ENCODE measurements at regions not wholly inside any gene's neighbourhood (a gene's known extent, or its start where the extent isn't known, plus 50 kb on each side); places are given as distances from the start of the nearest gene placed in this dataset.

DNA sequence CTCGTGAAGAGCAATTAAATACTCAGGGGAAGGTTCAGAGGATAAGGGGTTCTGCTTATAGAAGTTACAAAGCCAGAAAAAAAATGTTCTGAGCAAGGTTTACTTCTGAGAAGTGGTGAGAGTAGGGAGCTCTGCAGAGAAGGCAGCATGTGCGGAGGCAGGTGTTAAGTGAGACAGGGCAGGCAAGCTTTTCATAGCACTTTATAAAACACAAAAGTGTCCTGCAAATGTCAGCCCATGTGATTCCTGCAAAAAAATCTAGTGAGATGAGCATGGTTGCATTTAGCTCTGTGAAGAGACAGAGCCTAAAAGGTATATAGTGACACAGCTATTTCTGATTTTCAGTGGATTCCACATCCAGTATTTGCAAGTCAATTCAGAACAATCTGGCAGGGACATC is 223.8 kb upstream of the SYT4 start:
- no peak for ATAC-seq
- H3K9me3 ChIP-seq (ENCODE audit: control insufficient read depth, low read length, poor library complexity, severe bottlenecking) = no peaks in the 10 kb centered on the region
- Mint-ChIP-seq H3K27ac (no peak overlapping the region), H3K27me3 (no peaks in the 10 kb centered on the region), H3K36me3 (ENCODE audit: low read depth) (no peaks in the 10 kb centered on the region), H3K4me3 (no peak overlapping the region), H3K4me1 (no peaks in the 10 kb centered on the region)
- DNase-seq = no peak

DNA sequence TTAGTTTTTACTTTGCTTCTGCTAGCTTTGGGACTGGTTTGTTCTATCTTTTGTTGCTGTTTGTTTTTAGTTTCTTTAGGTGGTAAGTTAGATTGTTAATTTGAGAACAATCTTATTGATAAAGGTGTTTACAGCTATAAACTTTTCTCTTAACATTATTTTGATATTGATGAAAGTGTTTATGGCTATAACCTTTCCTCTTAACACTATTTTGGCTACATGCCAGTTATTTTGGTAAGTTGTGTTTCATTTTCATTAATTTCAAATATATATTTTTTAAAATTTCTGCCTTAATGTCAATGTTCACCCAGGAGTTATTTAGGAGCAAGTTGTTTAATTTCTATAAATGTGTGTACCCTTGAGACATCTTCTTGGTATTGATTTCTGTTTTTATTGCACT is 229.6 kb upstream of the SYT4 start:
- no peak overlapping the region for H3K27ac Mint-ChIP-seq
- DNase-seq (no peak), ATAC-seq (no peak)
- H3K4me3 Mint-ChIP-seq = no peak overlapping the region
- no peaks in the 10 kb centered on the region for H3K36me3 Mint-ChIP-seq (ENCODE audit: low read depth)
- H3K27me3 Mint-ChIP-seq = no peaks in the 10 kb centered on the region
- no peaks in the 10 kb centered on the region for H3K4me1 Mint-ChIP-seq
- H3K9me3 ChIP-seq (ENCODE audit: control insufficient read depth, low read length, poor library complexity, severe bottlenecking) = peaks cover 3% of the 10 kb centered on the region

DNA sequence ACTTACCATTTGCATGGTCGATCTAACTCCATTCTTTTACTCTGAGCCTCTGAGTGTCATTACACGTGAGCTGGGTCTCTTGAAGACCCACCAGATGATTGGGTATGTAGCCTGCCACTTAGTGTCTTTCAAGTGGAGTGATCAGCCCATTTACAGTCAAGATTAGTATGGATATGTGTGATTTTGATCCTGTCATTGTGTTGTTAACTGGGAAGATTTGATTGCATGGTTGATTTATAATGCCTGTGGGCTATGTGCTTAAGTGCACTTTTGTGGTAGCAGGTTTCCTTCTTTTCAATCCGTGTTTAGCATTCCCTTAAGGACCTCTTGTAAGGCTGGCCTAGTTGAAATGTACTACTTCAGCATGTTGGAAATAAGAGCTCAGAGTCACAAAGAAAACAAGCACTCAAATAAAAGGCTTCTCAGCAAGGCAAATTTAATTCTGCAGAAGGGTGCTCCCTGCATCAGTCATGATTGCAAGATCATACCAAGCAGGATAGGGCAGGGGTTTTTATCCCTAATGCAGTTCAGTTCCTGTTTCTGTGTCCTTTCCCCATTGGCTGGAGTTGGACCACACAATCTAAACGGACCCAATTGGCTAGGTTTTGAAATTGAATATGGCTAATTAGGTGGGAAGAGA is 230.7 kb upstream of the SYT4 start:
- peaks cover 3% of the 10 kb centered on the region for H3K9me3 ChIP-seq (ENCODE audit: control insufficient read depth, low read length, poor library complexity, severe bottlenecking)
- Mint-ChIP-seq H3K27me3 (no peaks in the 10 kb centered on the region), H3K4me1 (no peaks in the 10 kb centered on the region), H3K36me3 (ENCODE audit: low read depth) (no peaks in the 10 kb centered on the region), H3K27ac (no peak overlapping the region), H3K4me3 (no peak overlapping the region)
- no peak for ATAC-seq
- DNase-seq = no peak

DNA sequence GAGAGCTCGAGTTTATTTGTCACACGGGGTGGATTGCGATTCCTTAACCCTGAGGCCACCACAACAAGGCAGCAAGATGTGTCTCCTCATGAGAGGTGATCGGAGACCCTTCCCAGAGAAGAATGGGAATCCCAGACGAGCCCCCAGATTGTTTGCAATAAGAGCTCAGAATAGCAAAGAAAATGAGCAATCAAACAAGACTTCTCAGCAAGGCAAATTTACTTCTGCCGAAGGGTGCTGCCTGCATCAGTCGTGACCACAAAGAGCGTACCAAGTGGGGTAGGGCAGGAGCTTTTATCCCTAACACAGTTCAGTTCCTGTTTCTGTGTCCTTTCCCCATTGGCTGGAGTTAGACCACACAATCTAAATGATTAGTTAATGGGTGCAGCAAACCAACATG is 237.5 kb upstream of the SYT4 start:
- Mint-ChIP-seq H3K27me3 (no peaks in the 10 kb centered on the region), H3K36me3 (ENCODE audit: low read depth) (no peaks in the 10 kb centered on the region), H3K4me3 (no peak overlapping the region), H3K4me1 (no peaks in the 10 kb centered on the region), H3K27ac (no peak overlapping the region)
- no peaks in the 10 kb centered on the region for H3K9me3 ChIP-seq (ENCODE audit: control insufficient read depth, low read length, poor library complexity, severe bottlenecking)
- ATAC-seq (no peak), DNase-seq (no peak)

GRCh38 chr18:43515481-43515880 is 238.2 kb upstream of the SYT4 start:
- DNase-seq (no peak), ATAC-seq (no peak)
- Mint-ChIP-seq H3K36me3 (ENCODE audit: low read depth) (no peaks in the 10 kb centered on the region), H3K27me3 (no peaks in the 10 kb centered on the region), H3K4me3 (no peak overlapping the region), H3K27ac (no peak overlapping the region), H3K4me1 (no peaks in the 10 kb centered on the region)
- no peaks in the 10 kb centered on the region for H3K9me3 ChIP-seq (ENCODE audit: control insufficient read depth, low read length, poor library complexity, severe bottlenecking)

DNA sequence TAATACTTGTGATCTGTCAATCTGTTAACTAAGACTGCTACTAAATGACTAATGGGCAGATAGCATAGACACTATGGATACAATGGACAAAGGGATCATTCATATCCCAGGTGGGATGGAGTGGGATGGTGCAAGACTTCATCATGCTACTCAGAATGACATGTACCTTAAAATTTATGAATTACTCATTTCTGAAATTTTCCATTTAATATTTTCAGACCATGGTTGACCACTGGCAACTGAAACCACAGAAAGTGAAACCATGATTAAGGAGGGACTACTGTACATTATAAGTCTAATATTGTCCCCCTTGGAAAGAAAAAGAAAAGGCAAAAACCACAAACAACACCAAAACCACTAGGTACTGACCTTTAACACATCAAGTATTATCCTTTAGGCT is 247.0 kb upstream of the SYT4 start:
- Mint-ChIP-seq H3K27ac (no peak overlapping the region), H3K4me1 (no peaks in the 10 kb centered on the region), H3K4me3 (no peak overlapping the region), H3K27me3 (no peaks in the 10 kb centered on the region), H3K36me3 (ENCODE audit: low read depth) (no peaks in the 10 kb centered on the region)
- DNase-seq (no peak), ATAC-seq (no peak)
- no peaks in the 10 kb centered on the region for H3K9me3 ChIP-seq (ENCODE audit: control insufficient read depth, low read length, poor library complexity, severe bottlenecking)

DNA sequence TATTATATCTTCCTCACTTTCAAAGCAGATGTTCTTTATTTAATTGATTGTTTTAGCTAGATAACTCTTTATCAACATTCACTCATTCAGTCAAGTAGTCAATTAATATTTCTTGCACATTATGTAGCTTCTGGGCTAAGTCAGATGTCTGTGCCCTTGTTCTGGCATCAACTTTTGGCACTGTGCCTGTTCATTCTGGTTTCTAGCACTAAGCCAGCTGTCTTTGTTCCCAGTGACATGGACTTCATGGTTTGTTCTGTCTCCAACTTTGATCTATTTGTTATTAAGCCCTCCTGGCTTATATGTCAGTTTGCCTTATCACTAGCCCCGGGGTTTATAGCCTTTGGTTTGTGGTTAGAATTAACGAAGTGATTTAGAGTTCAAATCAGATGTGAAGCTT is 247.9 kb upstream of the SYT4 start:
- H3K4me3 Mint-ChIP-seq = no peak overlapping the region
- H3K9me3 ChIP-seq (ENCODE audit: control insufficient read depth, low read length, poor library complexity, severe bottlenecking) = no peaks in the 10 kb centered on the region
- ATAC-seq (no peak), DNase-seq (no peak)
- H3K27me3 Mint-ChIP-seq = no peaks in the 10 kb centered on the region
- no peaks in the 10 kb centered on the region for H3K36me3 Mint-ChIP-seq (ENCODE audit: low read depth)
- H3K4me1 Mint-ChIP-seq = no peaks in the 10 kb centered on the region
- H3K27ac Mint-ChIP-seq = no peak overlapping the region

- no peak for DNase-seq
- no peak for ATAC-seq
- no peaks in the 10 kb centered on the region for H3K36me3 Mint-ChIP-seq (ENCODE audit: low read depth)
- H3K4me1 Mint-ChIP-seq = no peaks in the 10 kb centered on the region
- H3K27ac Mint-ChIP-seq = no peak overlapping the region
- no peaks in the 10 kb centered on the region for H3K27me3 Mint-ChIP-seq
- no peaks in the 10 kb centered on the region for H3K9me3 ChIP-seq (ENCODE audit: control insufficient read depth, low read length, poor library complexity, severe bottlenecking)
- H3K4me3 Mint-ChIP-seq = no peak overlapping the region
Observed at GRCh38 chr18:43526426-43527145, 249.3 kb upstream of the SYT4 start.

GRCh38 chr18:43531438-43531837 is 254.1 kb upstream of the SYT4 start:
- no peak overlapping the region for H3K27ac Mint-ChIP-seq
- no peaks in the 10 kb centered on the region for H3K9me3 ChIP-seq (ENCODE audit: control insufficient read depth, low read length, poor library complexity, severe bottlenecking)
- no peaks in the 10 kb centered on the region for H3K36me3 Mint-ChIP-seq (ENCODE audit: low read depth)
- no peaks in the 10 kb centered on the region for H3K4me1 Mint-ChIP-seq
- ATAC-seq (no peak), DNase-seq (no peak)
- no peak overlapping the region for H3K4me3 Mint-ChIP-seq
- no peaks in the 10 kb centered on the region for H3K27me3 Mint-ChIP-seq

DNA sequence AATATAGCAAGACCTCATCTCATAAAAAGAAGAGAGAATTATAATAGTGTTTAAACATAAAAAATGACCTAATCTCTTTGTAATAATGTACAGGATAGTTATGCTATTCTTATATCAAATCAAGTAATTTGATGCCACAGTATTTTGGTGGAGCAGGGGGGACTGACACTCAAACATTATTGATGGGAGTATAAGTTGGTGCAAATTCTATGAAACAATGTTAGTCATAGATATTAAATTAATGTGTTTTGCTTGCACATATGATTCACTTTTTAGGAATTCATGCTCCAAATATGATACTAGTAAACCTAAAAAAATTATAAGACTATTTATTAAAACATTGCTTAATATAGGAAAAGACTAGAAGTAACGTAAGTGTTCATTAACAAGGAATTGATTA is 256.1 kb upstream of the SYT4 start:
- H3K27ac Mint-ChIP-seq = no peak overlapping the region
- H3K9me3 ChIP-seq (ENCODE audit: control insufficient read depth, low read length, poor library complexity, severe bottlenecking) = no peaks in the 10 kb centered on the region
- no peaks in the 10 kb centered on the region for H3K4me1 Mint-ChIP-seq
- no peaks in the 10 kb centered on the region for H3K27me3 Mint-ChIP-seq
- ATAC-seq = no peak
- DNase-seq = no peak
- no peaks in the 10 kb centered on the region for H3K36me3 Mint-ChIP-seq (ENCODE audit: low read depth)
- no peak overlapping the region for H3K4me3 Mint-ChIP-seq

DNA sequence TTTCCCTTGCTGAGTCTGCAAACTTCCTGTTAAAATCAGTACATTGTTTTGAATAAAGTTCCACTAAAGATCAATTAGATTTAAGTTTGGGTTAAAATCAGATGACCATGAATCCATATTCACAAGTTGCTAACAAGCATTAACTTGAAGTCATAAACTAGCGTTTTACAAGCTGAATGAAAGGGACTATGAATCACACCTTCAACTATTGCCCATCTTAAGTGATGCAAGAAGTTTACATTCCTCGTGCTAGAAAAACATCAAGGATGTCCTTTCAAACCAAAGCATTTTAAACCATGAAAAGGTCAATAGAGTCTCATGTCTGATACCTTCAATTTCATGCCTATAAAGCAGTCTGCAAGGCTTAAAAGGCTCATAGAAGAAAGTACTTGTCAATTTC is 257.2 kb upstream of the SYT4 start:
- no peaks in the 10 kb centered on the region for H3K27me3 Mint-ChIP-seq
- H3K4me3 Mint-ChIP-seq = no peak overlapping the region
- H3K9me3 ChIP-seq (ENCODE audit: control insufficient read depth, low read length, poor library complexity, severe bottlenecking) = no peaks in the 10 kb centered on the region
- H3K4me1 Mint-ChIP-seq = no peaks in the 10 kb centered on the region
- H3K36me3 Mint-ChIP-seq (ENCODE audit: low read depth) = no peaks in the 10 kb centered on the region
- DNase-seq = no peak
- ATAC-seq = no peak
- H3K27ac Mint-ChIP-seq = no peak overlapping the region

GRCh38 chr18:43539862-43540261 is 262.6 kb upstream of the SYT4 start:
- DNase-seq = no peak

GRCh38 chr18:43542016-43542415 is 264.7 kb upstream of the SYT4 start:
- Mint-ChIP-seq H3K4me3 (no peak overlapping the region), H3K4me1 (no peaks in the 10 kb centered on the region), H3K27ac (no peak overlapping the region), H3K36me3 (ENCODE audit: low read depth) (peaks cover 2% of the 10 kb centered on the region), H3K27me3 (no peaks in the 10 kb centered on the region)
- no peaks in the 10 kb centered on the region for H3K9me3 ChIP-seq (ENCODE audit: control insufficient read depth, low read length, poor library complexity, severe bottlenecking)
- ATAC-seq (no peak), DNase-seq (no peak)

More at GRCh38 chr18:43539862-43540261, 262.6 kb upstream of the SYT4 start:
- Mint-ChIP-seq H3K27me3 (no peaks in the 10 kb centered on the region), H3K4me1 (no peaks in the 10 kb centered on the region), H3K27ac (no peak overlapping the region), H3K4me3 (no peak overlapping the region), H3K36me3 (ENCODE audit: low read depth) (peaks cover 2% of the 10 kb centered on the region)
- ATAC-seq = no peak
- no peaks in the 10 kb centered on the region for H3K9me3 ChIP-seq (ENCODE audit: control insufficient read depth, low read length, poor library complexity, severe bottlenecking)

DNA sequence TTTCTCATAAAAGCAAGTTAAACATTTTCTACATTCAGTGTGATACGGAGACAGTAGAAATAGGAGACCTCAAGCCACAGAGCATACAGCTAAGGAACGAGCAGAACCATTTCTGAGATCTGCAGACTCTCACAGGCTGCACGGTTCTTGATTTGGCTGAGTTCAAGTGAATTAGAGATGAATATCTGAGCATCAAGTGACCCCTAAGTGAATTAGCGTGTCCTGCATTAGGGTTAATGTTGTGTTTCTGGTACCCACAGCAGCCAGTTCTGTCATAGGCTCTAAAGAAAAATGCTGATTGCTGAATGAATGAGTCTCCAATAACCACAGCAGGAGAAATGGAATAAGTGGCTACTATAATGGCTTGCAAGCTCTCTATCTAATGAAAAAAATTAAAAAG is 265.9 kb upstream of the SYT4 start:
- Mint-ChIP-seq H3K4me1 (no peaks in the 10 kb centered on the region), H3K4me3 (no peak overlapping the region), H3K36me3 (ENCODE audit: low read depth) (peaks cover 2% of the 10 kb centered on the region), H3K27ac (no peak overlapping the region), H3K27me3 (no peaks in the 10 kb centered on the region)
- no peaks in the 10 kb centered on the region for H3K9me3 ChIP-seq (ENCODE audit: control insufficient read depth, low read length, poor library complexity, severe bottlenecking)
- DNase-seq = no peak
- no peak for ATAC-seq

All from T-helper 17 cell (primary cell).